ENCODE measurements at regions not wholly inside any gene's neighbourhood (a gene's known extent, or its start where the extent isn't known, plus 50 kb on each side); places are given as distances from the start of the nearest gene placed in this dataset.
"Not testable (repeated sequence)": the region's sequence is repeated elsewhere in the genome, so short reads cannot be mapped to it uniquely, and the experiment has no call there.

DNA sequence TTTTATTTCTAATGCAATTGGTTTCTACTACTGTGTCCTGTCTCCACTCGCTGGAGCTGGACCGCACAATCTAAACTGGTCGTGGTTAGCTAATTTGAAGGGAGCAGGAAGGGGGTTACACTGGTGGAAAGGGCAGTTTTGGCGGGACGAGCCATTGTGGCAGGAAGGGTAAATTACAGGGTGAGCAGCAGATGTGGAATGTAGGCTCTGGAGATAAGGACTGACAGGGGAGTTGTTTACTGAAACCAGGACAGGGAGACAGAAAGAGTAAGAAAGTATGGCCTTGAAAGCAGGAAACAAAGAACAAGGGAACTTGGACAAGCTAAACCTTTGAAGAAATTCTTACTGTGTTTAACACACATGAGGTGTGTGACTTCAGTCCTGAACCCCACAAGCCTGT is 147.8 kb downstream of the ATXN7L3B start:
- no peak for DNase-seq (ENCODE audit: low spot score)

DNA sequence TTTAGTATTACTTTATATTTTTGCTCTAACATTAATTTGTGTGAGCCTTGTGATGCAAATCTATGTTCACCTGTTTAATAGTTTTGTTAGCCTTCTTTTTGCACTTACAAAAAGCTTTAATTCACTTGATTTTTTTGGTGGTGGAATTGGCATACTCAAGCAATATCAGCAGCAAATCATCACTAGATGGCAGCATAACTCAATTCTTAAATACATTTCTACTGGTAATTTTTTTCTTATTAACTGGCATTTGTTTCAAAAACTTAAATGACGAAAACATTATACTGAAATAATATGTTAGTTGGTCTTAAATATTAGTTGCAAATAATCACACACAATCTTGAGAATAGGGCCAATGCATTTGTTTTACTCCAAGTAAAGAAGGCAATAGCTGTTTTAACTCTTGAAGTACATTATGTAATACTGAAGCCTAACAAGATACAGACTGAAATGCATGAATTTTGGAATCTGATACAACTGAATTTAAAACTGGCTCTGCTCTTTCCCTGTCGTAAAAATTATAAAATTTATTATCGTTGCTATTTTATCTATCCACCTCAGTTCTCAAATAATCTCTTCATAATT is 151.5 kb downstream of the ATXN7L3B start:
- DNase-seq (ENCODE audit: low spot score) = peak; percentile 29

DNA sequence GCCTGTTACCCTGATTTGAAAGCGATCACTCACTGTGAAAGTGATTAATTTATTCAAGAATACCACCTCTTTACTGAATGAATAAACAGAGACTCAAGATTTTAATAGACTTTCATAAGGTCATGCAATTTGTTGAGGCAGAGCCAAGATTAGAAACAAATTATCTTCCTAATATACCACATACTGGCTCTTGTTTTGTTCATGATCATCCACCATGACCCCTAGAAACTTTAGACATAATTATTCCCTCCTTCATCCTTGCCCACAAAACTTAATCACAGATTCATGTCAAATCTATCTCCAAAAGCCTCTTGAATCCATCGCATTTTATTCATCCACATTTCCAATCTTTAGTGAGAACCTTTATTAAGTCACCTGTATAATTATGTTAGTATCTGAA is 152.3 kb downstream of the ATXN7L3B start:
- no peak for DNase-seq (ENCODE audit: low spot score)

DNA sequence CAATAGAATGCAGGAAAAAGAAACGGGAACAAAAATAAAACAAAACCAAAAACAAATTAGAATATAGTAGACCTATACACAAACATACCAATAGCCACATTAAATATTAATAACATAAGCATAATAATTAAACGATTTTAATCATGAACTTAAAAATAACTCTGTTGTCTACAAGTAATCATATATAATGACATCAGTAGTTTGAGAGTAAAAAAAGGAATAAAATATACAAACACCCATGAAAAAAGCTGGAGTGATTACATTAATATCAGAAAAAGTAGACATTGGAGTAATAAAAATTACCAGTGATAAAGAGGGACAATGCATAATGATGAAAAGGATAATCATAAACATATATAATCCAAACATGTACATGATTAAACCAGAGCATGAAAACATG is 181.8 kb downstream of the ATXN7L3B start:
- DNase-seq (ENCODE audit: low spot score) = no peak

DNA sequence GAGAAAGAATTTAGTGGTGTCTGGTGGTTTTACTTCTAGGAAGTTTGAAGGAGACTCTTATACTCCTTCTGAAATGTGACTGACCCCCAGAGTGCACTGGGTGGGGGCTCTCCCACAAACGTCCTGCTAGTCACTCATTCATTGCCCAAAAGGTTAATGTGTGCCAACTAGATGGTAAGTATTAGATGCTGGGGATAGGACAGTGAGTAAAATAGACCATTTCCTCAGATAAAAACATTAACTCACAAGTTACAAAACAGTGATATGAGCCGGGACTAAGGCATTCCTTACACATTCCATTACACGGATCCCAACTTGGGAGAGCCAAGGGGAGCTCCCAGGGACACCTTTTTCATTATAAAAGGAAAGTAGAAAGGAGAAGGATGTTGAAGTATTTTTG is 185.1 kb downstream of the ATXN7L3B start:
- no peak for DNase-seq (ENCODE audit: low spot score)

DNA sequence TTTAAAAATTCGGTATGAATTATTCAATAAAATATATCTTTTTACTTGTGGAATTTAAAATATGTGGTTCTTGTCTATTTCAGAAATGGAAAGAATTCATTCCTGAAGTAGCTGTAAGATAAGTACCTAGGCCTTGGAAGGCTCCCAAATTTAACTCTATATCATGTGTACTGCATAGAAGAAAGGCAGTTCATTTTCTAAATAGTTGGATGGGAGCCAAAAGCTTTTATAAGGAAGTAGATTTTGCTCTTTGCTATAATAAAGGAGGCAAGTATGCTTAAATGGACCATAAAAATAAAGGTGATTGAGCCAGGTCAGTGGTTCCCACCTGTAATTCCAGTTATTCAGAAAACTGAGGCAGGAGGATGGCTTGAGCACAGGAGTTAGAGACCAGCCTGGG is 187.5 kb downstream of the ATXN7L3B start:
- DNase-seq (ENCODE audit: low spot score) = no peak

DNA sequence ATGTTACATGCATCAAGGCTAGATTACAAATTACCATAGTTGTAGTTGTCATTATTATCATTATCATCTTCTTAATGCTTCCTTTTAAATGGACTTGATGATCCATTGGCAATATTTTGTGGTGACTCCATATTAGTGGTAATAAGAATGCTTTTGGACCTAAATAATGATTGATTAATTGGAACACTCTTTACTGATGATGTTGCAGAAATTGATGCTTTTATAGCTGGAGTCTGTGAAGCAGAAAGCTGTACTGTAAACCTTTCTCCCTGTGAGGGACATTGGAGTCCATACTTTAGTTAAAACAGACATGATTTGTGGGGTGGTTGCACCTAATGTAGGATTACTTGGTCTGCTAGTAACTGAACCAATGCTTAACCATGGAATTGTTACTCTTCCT is 190.4 kb downstream of the ATXN7L3B start:
- DNase-seq (ENCODE audit: low spot score) = no peak

DNA sequence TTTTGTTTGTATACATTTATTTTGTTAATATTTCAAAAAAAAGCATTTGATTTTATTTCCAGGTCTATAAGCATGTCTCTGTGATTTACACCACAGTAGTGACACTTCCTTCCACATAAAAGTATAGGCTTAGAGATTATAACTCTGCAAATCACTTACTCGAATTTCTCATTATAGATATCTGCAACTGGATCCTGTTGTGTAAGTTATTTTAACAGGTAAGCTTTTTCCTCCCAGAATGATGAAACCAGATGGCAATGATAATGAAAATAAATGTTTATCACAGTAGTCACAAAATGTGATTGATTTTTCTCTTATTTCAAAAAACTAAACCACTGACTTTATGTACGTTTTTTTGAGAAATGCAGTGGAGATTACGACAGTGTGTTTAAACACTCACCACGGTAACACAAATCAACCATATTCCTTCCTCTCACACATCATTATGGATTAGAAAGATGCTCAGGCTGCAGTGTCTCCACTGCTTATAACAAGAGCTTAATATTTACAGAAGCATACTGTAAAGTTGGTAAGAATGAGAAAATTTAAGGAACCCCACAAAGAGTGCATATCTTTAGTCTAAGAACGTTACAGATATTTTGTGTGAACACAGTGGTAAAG is 194.6 kb downstream of the ATXN7L3B start:
- DNase-seq (ENCODE audit: low spot score) = no peak

DNA sequence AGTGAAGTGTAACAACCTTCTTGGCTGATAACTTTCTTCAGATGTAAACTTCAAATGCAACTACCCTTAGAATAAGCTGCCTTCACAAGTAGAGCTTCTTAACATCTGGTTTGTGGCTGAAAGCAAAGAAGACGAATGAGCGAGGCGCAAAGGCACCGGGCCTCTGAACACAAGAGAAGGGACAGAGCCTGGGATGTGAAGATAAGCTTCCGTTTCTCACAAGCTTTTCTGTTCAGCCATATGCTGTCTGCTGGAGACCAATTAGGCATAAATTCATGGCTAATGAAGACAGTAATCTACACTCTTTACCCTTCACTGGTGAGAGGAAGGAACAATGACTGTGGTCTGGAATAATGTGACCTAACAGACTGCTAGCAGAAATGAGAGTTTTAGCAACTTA is 195.2 kb downstream of the ATXN7L3B start:
- DNase-seq (ENCODE audit: low spot score) = no peak

DNA sequence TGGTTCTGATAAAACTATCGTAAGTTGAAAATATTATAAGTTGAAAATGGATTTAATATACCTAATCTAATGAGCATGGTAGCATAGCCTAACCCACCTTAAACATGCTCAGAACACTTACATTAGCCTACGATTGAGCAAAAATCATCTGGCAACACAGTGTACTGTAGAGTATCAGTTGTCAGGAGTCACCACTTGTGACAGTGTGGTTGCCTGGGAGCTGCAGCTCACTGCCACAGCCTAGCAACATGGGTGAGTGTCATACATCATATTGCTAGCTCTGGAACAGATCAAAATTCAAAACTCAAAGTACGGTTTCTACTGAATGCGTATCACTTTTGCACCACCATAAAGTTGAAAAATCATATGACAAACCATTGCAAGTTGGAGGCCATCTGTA is 203.5 kb downstream of the ATXN7L3B start:
- no peak for DNase-seq (ENCODE audit: low spot score)

DNA sequence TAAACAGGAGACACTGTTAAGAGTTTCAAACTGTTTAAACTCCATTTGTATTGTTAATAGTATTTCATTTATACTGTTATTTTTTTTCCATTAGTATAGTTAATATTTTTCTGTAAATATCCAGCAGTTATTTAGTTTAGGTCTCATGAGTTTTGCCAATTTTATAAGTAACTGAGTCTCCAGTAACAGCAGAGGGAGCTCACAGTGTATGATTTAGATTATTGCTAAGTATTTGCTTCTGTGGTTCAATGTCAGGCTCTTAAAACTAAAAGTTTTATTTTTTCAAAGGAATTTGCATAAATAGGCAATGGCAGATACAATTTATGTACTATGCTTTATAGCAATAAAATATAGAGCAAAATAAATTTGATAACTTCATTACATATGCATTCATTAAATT is 209.7 kb downstream of the ATXN7L3B start:
- DNase-seq (ENCODE audit: low spot score) = no peak

DNA sequence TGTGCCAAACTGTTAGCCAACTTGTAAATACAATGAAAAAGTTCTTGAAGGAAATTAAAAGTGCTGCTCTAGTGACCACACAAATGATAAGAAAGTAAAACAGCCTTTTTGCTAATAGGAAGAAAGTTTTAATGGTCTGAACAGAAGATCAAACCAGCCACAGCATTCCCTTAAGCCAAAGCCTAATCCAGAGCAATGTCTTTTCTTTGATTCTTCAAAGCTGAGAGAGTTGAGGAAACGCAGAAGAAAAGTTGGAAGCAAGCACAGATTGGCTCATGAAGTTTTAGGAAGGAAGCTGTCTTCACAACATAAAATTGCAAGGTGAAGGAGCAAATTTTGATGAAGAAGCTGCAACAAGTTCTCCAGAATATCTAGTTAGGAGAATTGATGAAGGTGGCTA is 213.8 kb downstream of the ATXN7L3B start:
- no peak for DNase-seq (ENCODE audit: low spot score)

DNA sequence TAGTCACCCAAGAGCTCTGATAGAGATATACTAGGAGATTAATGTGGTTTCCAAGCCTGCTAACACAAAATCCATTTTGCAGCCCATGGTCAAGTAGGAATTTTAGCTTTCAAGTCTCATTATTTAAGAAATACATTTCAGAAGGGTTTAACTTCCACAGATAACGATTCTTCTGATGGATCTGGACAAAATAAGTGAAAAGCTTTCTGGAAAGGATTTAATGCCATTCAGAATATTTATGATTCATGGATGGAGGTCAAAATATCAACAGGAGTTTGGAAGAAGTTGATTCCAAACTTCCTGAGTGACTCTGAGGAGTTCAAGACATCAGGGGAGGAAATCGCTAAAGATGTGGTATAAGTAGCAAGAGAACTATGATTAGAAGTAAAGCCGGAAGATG is 214.6 kb downstream of the ATXN7L3B start:
- no peak for DNase-seq (ENCODE audit: low spot score)

DNA sequence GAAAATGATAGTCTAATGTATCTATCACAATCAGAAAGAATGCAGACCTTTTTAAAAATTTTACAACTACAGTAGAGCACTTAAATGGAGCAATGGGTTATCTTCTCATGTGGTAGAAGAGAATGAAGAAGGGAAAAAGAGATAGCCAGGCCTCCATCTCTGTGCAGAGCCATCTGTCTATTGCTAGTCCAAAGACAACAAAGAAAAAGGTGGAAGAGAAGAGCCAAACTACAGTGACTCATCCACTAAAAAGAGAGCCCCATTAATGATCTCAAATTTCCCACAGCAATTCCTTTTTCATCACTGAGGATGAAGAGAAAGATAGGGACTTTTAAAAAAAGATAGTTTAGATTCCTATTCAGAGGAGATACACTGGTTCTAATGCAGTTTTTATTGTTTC is 232.9 kb downstream of the ATXN7L3B start:
- DNase-seq (ENCODE audit: low spot score) = no peak

DNA sequence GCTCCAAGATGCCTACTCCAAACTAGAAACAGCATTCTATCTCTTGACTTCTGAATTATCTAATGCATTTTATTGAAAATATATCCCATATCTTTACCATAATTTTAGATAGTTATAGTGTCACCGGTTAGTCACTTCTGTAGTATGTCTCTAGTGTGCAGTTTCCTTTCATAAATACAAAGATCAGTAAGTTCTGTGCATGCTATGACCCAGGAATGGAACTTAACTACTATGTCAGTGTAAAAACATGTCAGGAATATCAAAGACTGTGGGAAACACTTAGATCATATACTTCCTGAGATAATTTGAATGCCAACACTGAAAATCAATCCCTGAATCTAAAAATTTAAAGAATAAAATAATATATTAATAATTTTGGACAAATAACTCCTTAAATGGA is 237.6 kb downstream of the ATXN7L3B start:
- no peak for DNase-seq (ENCODE audit: low spot score)

DNA sequence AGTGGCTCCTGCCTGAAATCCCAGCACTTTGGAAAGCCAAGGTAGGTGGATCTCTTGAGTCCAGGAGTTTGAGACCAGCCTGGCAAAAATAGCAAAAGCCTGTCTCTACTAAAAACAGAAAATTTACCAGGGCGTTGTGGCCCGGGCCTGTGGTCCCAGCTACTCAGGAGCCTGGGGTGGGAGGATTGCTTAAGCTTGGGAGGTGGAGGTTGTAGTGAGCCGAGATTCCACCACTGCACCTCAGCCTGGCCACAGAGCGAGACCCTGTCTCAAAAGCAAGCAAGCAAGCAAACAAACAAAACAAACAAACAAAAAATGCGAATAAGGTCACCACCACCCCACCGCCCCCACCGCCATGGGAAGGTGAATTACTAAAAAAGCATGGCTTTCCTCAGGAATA is 238.7 kb downstream of the ATXN7L3B start:
- no peak for DNase-seq (ENCODE audit: low spot score)

DNA sequence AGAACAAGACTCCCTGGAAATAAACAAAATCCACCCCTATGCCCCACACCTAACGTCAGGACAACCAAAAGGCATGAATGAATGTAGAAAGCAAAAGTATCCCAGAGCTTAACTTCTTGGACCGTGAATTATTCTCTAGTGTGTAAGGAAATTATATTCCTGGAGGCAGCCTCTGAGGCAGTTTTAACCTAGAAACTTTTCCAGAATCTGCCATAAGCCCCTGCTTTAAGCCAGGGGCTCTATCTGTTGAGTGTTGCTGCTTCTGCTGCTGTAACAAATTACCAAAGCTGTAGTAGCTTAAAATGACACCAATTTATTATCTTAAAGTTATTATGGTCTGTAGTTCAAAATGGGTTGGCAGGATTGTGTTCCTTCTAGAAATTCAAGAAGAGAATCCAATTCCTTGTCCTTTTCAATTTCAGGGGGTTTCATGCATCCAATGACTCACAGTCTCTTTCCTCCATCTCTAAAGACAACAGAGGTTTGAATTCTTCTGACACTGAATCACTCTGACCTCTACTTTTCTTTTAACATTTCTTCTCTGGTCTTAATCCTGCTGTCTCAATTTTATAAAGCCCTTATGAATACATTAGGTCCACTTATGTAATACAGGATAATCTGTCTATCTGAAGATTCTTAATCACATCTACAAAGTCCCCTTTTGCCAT is 242.7 kb downstream of the ATXN7L3B start:
- no peak for DNase-seq (ENCODE audit: low spot score)

DNA sequence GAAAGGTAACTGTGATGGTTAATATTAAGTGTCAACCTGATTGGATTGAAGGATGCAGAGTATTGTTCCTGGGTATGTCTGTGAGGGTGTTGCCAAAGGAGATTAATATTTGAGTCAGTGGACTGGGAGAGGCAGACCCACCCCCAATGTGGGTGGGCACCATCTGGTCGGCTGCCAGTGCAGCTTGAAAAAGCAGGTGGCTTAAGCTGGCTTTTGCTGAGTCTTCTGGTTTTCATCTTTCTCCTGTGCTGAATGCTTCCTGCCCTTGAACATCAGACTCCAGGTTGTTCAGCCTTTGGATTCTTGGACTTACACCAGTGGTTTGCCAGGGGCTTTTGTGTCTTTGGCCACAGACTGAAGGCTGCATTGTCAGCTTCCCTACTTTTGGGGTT is 243.2 kb downstream of the ATXN7L3B start:
- DNase-seq (ENCODE audit: low spot score) = not testable (repeated sequence)

DNA sequence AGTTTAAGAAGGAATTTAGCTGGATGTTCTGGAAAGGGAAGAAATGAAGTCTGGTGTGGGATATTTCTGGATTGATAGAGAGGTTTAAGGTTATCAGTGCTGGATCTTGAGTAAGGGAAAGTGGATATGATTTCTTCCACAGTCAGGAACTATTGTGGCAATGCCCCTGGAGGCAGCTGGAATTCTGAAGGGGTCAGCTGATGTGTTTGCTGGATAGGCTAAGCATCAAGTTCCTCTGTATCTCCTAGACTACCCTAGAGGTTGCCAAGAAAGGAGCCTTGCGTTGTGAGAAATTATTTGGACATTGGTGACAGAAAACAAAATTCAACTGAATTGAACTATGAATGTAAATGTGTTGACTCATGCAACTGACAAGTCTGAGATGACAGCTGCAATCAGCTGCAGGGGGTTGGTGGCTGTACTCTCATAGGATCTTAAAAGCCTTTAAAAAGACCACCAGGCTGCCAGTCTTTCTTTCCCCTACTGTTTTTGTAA is 244.4 kb downstream of the ATXN7L3B start:
- no peak for DNase-seq (ENCODE audit: low spot score)

DNA sequence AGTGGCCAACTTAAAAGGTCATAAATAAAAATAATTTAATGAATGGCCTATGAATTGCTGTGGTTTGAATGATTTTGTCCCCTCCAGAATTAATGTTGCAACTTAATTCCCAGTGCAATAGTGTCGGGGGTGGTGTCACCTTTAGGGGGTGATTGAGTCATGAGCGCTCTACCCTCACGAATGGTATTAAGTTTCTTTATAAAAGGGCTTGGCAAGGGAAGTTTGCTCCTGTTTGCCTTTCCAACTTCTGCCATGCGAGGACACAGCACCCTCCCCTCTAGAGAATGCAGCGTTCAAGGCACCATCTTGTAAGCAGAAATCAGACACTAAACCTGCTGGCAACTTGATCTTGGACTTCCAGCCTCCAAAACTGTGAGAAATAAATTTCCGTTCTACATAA is 253.3 kb downstream of the ATXN7L3B start:
- DNase-seq (ENCODE audit: low spot score) = no peak

DNA sequence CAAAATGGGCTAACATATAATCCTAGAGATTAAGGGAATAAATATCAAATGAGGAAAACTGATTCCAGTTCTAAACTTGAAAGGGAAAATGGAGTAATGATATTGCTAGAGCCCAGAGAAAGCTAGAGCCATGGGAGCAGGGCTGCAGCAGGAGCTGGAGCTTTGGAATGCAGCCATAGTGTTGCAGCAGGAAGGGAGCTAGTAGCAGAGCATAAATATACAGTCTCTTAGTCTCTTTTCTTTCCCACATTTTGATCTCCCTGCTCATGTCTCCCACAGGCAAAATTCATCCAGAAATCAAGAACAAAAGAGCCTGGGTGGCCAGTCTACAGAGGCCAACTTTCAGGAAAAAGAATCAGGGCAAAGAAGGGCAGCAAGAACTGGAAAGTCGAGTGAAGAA is 253.7 kb downstream of the ATXN7L3B start:
- no peak for DNase-seq (ENCODE audit: low spot score)

DNA sequence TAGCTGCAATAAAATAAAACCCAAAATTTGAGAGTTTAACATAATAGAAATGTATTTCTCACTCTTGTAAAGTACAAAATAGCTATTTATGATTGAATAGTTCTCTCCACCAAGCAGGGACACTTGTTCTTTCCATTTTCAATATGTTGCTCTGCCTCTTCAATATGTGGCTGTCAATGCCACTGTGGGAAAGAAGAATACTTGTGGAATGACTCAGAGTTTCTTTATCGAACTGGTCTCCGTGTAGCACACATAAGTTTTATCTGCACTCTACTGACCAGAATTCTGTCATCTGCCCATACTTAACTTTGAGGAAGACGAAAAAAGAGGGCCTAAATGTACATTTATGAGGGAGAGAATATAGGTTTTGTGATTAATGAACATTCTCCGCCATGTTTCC is 256.9 kb downstream of the ATXN7L3B start:
- DNase-seq (ENCODE audit: low spot score) = no peak

DNA sequence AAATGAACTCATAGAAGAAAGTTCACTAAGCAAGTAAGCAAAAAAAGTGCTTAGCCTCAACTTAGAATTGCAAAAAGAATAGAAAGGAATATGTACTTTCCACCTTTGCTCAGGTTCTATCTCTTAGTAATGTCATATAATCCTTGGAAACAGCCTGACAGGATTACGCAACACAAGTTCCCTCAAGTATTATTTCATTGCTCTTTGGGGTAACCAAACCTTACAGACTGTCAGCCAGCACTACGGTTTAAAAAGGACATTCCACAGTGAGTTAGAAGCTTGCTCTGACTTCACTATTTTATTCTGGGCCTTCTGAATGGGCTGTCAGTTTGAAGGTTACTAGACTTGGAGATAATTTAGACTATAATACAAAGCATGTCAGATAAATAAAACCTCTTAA is 264.0 kb downstream of the ATXN7L3B start:
- DNase-seq (ENCODE audit: low spot score) = no peak

All from AG20443 (cell line).